Hippocampal formation (tissue), 2 donors: ENCODE measurements at regions not wholly inside any gene's neighbourhood (a gene's known extent, or its start where the extent isn't known, plus 50 kb on each side); places are given as distances from the start of the nearest gene placed in this dataset.
"Not testable (repeated sequence)": the region's sequence is repeated elsewhere in the genome, so short reads cannot be mapped to it uniquely, and the experiment has no call there.

Experiments used
- DNase-seq, 2 donors: peaks; one replicate each; lab custom pipeline; 2025; lab: John Stamatoyannopoulos, UW

DNA sequence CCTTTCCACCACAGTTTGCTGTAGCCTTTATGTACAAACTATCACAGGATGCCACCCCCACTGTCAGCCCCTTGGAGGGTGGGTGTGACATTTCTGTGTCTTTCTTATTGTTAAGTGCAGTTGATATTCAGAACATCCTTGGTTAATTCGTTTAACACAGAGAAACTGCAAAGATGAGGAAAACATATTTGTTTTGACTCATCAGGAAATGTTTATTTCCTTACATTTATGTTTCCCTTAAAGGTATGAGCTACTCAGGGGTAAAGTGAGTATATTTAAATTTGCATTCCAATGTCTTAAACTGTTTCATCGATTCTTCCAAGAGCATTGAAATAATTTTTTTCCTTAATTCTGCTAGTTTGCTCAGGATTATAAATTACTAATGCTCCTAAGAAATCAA lies 243.4 kb downstream of the RDH14 start:
- DNase-seq = no peak

DNA sequence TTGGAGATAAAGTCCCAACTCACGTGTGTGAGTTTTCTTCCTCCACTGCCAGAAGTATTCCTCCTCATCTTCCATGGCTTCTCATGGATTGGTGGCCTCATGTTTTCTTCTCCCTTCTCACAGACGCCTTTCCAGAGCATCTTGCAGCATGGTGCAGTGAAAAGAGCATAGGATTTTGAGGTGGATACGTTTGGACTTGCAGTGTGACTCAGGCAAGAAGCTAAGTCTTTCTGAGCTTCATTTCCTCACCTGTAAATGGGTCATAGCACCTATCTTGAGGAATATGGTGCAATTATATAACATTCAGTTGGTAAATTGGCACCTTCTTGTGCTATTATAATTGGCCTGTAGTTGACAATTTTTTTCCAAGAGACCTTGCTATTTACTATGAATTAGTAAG lies 247.6 kb downstream of the RDH14 start:
- no peak for DNase-seq

DNA sequence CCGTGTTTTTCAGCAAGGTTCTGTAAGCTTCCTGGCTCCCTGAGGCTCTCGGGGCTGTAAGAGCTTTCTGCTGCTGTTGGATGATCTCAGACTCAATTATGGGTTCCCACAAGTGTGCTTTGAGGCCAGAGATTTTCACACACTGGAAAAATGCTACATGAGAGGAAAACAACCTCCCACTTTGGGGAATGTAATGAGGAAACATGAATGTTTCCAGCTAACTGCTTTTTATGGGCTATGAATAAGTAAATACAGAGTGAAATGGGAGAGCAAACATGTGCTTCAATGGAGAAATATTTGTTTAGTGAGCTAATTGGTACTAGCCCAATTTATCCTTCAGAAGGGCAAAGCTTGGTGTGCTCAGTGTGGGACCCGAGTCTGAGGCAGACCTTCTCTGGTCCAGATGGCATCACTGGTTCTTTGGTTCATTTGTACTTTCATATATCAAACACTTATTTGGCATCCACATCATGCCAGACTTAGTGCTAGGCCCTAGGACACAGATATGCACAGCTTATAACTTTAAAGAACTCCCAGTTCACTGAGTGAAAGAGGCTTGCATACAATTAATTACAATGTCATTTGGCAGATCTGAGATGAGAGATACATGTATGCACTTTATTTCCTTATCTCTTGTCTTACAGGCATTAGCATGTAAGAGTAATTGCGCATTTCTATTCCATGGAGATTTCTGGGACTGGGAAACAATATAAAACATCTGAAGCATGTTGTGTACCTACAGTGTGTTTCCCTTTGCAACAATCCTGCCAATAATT lies 248.8 kb downstream of the RDH14 start:
- no peak for DNase-seq

DNA sequence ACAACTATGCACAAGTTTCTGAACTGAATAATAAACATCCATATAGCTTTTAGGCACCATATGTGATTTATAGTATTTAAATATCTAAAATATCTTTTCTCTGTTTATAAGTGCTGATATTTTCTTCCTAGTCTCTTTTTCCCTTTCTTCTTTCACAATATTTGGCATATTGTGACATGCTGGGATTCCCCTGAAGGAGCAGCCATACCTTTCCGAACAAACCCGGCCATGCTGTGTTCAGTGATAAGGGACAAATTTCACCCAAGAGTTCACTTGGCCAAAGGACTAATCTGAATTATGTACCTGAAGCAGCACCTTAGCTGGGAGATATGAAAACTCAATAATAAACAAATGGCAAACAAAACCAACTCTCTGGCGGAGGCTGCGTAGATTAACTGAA lies 250.8 kb downstream of the RDH14 start:
- DNase-seq = no peak

DNA sequence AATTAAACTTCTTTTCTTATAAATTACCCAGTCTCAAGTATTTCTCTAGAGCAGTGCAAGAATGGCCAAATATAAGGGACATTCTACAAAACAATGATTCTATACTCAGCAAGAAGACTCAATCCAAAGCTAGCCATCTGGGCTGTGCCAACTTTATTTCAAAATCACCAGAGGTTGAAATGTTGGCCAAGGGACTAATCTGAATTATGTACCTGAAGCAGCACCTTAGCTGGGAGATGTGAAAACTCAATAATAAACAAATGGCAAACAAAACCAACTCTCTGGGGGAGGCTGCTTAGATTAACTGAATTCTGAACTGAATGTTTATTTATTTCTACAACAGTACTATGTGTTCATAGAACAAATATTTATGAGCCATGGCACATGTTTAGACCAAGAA lies 251.3 kb downstream of the RDH14 start:
- no peak for DNase-seq

DNA sequence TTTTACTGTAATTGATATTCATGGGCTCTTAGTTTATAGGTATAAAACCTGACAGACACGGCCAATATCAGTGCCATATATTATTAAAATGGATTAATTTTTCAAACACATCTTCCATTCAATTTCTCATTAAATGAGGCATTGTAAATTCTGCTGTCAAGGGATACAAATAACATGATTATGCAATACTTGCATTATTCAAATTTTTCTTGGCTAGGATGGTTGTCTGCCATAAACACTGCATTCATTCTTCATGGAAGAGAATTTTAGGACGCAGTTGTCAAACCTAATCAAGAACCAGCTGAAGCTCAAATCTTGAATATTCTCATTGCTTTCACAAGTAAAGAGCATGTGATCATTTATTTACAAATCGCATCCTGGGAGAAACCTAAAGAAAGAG lies 255.6 kb downstream of the RDH14 start:
- DNase-seq = no peak

DNA sequence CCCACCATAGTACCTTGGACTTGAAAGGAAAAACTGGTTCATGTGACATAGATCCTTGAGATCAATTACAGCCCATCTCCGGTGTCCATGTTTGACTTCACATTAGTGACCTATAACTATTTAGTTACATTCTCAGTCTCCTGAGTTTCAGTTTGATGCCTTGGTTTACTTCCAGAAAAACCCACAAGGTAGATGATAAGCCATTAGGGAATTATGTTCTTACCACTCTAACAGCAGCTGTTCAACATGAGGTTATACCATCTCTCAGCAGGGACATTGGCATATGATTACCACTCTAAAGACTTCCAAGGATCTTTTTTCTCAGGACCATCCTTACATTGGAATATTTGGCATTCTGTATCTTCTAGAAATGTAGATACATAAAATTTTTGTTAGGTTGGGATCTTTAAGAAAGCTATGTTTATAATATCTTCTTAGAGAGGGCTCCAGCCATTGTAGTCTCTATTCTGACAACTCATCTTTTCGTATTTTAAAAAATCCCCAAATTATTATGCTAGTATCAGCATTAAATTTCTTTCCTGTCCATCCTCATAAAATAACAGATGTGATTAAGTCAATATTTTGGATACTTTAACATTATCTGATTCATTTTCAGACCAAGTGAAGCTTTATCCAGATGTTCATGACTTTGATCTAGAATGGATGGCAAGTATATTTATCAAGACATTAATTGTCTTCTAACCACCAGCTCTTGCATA lies 258.9 kb downstream of the RDH14 start:
- no peak for DNase-seq

DNA sequence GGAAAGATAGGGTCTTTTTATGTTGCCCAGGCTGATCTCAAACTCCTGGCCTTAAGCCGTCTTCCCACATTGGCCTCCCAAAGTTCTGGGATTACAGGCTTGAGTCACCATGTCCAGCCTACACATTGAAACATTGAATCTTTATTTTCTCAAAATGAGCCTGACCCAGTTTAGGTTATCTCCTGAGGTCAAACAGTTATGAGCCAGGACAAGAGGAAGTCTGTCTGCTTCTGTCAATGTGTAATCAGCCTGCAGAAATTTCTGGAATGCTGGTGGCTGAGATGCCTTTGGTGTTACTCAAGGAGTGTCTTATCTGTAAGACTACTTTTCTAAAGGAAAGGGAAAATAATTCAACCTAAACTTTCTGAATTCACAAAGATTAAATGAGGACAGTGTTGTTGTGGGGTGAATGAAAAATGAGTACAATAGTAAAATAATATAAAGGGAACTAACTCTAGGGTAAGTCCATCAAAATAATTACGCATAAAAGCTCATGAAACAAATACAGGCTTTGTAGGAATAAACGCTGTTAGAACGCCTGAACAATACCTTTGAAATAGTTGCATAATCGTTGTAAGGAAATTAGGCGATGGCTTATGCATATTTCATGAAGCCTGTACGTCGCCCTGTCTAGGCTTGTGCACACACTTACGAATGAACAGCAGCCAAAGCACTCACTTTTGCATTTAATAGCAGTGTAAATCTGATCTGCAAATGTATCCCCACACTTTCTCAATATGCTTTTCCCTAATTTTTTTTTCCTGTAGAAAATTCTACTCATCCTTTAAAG lies 260.8 kb downstream of the RDH14 start:
- no peak for DNase-seq

DNA sequence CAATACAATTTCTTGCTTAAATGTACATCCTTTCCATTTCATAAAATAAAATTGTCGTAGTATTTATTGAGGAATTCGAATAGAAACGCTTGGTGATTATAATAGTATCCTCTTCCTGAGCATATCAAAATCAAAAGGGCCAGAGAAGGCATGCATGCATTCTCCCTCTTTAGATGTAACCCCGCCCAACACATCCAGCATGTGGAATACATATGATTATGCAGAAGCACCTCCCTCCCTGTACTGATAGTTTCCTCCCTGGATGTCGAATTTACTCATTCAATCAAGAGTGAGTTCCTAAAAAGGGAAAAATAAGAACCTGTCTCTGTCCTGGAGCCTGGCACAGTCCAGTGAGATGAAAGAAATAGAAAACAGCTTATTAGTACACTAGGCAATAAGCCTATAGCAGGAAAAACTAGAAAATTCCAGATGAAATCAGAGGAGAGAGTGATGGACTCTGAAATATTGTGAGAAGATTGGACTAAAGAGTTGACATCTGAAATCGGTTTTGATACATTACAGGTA lies 262.9 kb downstream of the RDH14 start:
- DNase-seq = no peak

DNA sequence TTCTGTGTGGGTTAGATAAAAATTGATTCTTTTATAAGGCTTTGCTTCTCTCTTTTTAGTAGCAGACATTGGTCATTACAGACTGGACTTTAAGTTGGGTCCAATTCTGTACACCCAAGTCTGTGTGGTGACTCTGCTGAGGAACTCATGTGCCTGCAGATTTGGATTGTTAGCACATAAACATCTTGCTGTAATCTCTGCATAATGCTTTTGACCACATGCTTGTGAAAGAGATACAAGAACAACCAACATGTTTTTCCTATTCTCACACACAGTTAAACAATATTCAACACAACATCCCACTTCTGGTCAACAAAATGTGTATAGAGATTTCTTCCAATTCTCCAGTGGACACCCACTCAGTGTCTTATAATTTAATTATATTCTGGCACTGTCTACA lies 270.1 kb downstream of the RDH14 start:
- no peak for DNase-seq

DNA sequence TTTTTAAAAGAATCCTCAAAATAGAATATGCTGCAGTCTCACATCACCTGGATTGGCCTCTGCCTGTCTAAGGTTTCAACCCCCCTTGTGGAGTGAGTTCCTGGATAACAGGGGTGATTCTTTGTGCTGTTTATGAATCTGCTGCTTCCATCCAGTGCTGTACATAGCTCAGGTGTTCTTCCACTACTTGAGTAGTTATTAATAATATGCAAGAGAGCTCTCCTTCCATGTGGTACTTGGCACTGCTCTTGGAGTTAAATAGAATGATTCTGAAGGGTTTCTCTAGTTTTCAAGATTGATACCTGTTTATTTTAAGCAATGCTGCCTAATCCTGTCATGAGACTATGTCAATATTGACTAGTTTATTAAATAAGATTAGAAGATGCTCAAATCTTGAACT lies 273.6 kb downstream of the RDH14 start:
- no peak for DNase-seq

DNA sequence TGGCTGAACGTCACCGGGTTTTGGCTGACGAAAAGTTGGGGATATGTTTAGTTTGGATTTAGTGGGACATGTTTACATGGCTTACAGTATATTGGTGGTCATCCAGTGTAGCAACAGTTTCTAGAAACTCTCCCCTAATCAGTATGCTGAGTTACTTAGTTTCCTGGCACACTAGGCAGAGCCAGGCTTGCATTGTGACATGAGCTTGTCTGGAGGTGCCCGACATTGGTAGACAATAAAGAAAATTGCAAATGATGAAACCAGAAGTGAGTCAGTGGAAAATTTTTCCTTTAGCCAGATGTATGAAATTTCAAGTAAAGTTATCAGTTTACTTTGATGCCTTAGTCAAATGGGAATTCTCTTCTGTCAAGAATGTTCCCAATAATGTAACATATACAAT lies 276.1 kb downstream of the RDH14 start:
- DNase-seq = no peak

DNA sequence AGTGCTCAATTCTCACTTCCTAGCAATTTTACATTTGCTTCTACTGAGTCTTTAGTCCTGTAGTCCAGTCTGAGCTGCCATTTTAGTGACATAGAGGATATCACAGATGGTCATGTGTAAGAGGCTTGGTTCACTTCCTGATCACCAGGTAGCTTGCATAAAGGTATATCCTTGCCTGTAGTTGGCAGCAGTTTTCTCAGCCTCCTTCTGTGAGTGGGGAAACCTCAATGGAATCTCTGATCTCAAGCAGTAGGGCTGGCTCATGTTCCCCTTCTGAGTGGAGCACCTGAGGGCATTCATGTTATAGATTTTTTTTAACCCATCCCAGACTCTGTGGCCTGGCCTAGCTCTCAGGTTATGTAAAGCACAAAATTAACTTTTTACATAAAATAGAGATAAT lies 278.4 kb downstream of the RDH14 start:
- no peak for DNase-seq

DNA sequence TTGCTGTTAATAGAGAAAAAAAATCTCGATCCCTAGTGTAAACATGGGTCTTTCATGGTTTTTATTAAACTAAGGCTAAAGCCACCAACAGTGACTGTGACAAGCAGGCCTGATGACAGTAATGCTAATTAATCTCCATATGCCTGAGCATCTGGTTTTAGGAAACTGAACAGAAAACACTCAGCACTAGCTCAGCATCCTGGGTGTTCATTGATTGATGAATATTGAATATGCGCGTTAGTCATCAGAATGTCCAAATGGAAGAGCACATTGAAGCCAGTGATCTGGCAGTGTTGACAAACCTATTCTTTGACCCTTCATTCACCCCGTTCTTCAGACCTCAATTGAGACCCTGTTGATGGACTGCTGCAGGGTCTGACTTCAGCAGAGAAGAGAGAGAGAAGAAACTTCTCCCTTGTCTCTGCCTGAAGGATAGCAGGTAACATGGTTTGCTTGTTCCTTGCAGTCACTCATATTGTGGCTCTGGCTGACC lies 283.8 kb downstream of the RDH14 start:
- no peak for DNase-seq

DNA sequence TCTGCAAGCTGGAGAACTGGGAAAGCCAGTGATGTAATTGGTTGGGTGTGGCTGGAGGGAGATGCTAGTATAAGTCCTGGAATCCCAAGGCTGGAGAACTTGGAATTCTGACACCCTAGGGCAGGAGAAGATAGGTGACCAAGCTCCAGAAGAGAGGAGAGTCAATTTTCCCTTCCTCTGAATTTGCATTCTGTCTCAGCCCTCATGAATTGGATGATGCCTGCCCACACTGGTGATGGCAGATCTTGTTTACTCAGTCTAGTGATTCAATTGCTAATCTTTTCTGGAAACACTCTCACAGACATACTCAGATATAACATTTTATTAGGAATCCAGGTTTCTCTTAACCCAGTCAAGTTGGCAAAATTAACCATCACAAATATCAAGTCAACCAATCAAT lies 287.2 kb downstream of the RDH14 start:
- no peak for DNase-seq

DNA sequence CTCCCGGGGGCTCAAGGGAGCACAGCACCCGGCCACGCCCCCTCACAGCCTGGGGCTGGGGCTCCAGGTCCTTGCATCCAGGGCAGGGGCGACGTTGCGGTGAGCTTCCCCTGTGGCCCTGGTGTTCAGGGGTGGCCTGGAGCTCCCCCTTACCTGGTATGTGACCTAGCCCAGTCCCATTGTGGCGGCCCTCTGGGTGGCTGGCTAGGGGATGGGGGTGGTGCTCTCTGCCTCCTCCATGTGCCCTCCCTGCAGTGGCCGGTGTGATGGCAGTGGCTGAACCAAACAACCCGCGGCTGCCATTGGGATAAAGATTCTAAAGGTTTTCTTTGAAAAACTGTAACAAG lies 288.3 kb downstream of the RDH14 start:
- DNase-seq = no peak

DNA sequence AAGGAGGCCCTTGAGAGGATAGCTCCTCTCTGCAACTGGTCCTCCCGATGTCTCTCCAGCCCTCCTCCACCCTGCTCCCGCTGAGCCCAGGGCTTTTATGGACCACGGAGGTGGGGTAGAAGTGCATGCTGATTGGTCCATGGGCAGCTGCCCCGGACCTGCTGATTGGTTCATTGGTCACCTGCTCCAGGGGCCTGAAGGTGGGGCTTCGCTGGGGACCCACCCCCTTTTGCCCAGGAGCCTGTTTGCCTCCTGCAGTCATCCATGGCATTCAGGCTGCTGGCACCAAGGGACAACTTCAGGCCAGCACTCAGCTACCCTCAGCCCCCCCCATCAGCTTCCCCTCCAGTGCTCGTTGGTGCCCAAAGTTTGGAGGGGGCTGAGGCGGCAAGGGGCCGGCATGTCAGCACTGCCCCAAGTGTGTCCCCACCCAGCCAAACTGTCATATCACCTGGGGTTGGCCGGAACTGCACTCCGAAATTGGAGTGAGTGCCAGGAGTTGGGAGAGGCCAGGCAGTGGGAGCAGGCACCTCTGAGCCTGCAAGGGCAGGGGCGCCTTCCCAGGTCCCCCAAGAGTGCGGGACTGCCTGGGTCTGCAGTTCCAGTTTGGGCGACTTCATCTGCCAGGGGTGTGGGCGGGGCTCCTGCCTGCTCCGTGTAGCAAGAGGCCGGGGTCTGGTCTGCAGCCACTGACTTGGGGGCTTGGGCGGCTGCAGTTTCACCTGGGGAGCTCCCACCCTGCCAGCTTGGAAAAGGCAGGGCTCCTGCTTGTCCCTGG lies 288.9 kb downstream of the RDH14 start:
- DNase-seq = no peak

DNA sequence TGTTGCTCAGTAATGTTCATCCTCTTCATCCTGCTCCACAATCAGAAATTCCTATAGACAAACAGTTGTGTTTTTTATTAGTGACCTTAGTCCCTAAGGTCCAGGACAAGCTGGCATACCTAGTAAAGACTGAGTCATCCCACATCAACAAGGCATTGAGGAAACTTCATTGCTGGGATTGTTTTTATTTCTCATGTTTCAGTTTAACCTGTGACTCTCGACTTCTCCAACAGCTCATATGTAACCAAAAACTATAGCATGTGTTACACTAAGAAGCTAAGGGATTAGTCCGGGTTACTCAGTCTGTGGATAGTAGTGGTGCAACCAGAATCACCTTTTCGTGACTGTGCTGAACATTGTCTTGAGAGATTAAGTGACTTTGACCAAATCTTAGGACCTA lies 292.1 kb downstream of the RDH14 start:
- DNase-seq = no peak

DNA sequence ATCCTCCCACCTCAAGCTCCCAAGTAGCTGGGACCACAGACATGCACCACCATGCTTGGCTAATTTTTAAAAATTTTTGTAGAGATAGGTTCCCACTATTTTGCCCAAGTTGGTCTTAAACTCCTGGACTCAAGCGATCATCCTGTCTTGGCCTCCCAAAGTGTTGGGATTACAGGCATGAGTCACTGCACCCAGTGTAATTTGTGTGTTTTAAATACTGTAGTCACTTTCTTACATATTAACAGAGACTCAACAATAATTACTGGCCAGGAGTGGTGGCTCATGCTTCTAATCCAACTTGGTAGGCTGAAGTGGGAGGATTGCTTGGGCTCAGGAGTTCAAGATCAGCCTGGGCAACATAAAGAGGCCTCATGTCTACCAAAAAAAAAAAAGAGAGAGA lies 293.0 kb downstream of the RDH14 start:
- no peak for DNase-seq

DNA sequence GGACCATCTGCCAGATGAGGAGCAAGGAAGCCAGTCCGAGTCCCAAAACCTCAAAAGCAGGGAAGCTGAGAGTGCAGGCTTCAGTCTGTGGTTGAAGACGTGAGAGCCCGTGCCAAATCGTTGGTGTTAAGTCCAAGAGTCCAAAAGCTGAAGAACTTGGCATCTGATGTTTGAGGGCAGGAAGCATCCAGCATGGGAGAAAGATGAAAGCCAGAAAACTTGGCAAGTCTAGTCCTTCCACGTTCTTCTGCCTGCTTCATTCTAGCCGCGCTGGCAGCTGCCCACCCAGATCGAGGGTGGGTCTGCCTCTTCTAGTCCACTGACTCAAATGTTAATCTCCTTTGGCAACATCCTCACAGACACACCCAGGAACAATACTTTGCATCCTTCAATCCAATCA lies 293.8 kb downstream of the RDH14 start:
- DNase-seq = not testable (repeated sequence)

DNA sequence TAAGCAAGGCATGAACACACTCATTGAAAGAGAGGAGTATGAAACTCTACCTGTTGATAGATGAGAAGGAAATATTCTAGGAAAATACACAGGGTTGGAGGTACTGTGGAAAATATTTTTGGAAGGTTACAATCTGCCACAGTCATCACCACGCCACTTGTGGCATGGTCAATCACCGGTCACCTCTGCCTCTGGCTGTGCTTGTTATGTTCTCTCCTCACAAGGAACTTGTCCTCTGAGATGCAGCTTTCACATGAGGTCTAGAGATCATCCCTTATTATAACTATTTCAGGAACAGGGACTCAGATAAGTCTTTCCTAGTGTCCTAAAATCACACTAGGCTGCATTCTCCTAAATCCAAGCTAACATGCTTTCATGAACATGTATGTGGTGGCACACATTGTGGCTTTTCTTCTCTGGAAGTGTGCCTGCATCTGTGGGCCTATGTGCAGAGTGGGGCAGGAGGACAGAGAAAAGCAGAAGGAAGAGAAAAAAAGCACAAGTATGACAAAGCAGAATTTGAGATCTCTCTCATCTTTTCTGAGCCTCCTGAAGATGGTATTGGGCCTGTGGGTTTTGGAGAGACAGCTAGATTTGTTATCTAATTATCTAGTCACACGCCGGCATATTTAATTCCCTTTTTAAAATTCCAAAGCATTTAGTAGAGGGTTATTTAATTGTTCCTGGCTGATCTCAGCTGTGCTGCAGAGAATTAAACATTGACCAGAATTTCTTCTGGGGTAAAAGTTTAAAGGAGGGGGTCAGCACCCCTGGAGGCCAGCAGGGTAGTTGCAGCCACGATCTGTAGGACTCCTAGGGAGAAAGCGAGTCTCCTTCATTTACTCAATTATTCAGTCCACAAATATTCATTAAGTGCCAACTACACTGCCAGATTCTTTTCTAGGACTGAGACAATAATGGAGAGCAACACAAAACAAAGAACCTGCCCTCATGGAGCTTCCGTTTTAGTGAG lies 294.6 kb downstream of the RDH14 start:
- no peak for DNase-seq
